NCI-H774 (cell line): ENCODE measurements at regions not wholly inside any gene's neighbourhood (a gene's known extent, or its start where the extent isn't known, plus 50 kb on each side); places are given as distances from the start of the nearest gene placed in this dataset.
"Not testable (repeated sequence)": the region's sequence is repeated elsewhere in the genome, so short reads cannot be mapped to it uniquely, and the experiment has no call there.

Experiments
- DNase-seq: peaks from one replicate; lab custom pipeline; 2025; lab: John Stamatoyannopoulos, UW

GRCh38 chr3:87793337-87793877, 265.4 kb downstream of the CGGBP1 start:
- DNase-seq: no peak

- DNase-seq: no peak
These were observed 266.1 kb downstream of the CGGBP1 start, which contains the start of gene HTR1F for GRCh38 chr3:87792534-87793336. Gene HTR1F (plus strand): TSS chr3:87792706.

GRCh38 chr3:87792198-87792533, 266.6 kb downstream of the CGGBP1 start:
- DNase-seq: no peak

- no peak for DNase-seq
These were observed 267.4 kb downstream of the CGGBP1 start for GRCh38 chr3:87791248-87792027.

GRCh38 chr3:87789049-87789448, 269.8 kb downstream of the CGGBP1 start:
- not testable (repeated sequence) for DNase-seq

GRCh38 chr3:87788516-87788915, 270.3 kb downstream of the CGGBP1 start:
- DNase-seq: no peak

- DNase-seq: no peak
These were observed 278.0 kb downstream of the CGGBP1 start for GRCh38 chr3:87780811-87781210.

GRCh38 chr3:87778876-87779275, 279.9 kb downstream of the CGGBP1 start:
- DNase-seq: no peak

- DNase-seq: no peak
These were observed 287.2 kb downstream of the CGGBP1 start for GRCh38 chr3:87771337-87772192.

GRCh38 chr3:87766721-87767120, 292.1 kb downstream of the CGGBP1 start:
- DNase-seq: no peak

- DNase-seq: no peak
These were observed 293.5 kb downstream of the CGGBP1 start for GRCh38 chr3:87765256-87765655.

GRCh38 chr3:87761795-87762194, 297.0 kb downstream of the CGGBP1 start:
- no peak for DNase-seq

GRCh38 chr3:87761341-87761740, 297.5 kb downstream of the CGGBP1 start:
- DNase-seq: no peak

GRCh38 chr3:87756616-87757015, 302.2 kb downstream of the CGGBP1 start:
- no peak for DNase-seq

GRCh38 chr3:87755852-87756251, 303.0 kb downstream of the CGGBP1 start:
- no peak for DNase-seq

GRCh38 chr3:87742250-87742649, 316.6 kb downstream of the CGGBP1 start:
- no peak for DNase-seq

- DNase-seq: not testable (repeated sequence)
These were observed 317.9 kb downstream of the CGGBP1 start for GRCh38 chr3:87740894-87741293.

GRCh38 chr3:87737817-87738216, 321.0 kb downstream of the CGGBP1 start:
- not testable (repeated sequence) for DNase-seq

GRCh38 chr3:87733671-87734367, 325.0 kb downstream of the CGGBP1 start:
- no peak for DNase-seq

- no peak for DNase-seq
These were observed 326.5 kb downstream of the CGGBP1 start for GRCh38 chr3:87732294-87732693.

GRCh38 chr3:87727783-87728182, 331.0 kb downstream of the CGGBP1 start:
- DNase-seq: no peak
